ENCODE measurements at regions not wholly inside any gene's neighbourhood (a gene's known extent, or its start where the extent isn't known, plus 50 kb on each side); places are given as distances from the start of the nearest gene placed in this dataset.

DNA sequence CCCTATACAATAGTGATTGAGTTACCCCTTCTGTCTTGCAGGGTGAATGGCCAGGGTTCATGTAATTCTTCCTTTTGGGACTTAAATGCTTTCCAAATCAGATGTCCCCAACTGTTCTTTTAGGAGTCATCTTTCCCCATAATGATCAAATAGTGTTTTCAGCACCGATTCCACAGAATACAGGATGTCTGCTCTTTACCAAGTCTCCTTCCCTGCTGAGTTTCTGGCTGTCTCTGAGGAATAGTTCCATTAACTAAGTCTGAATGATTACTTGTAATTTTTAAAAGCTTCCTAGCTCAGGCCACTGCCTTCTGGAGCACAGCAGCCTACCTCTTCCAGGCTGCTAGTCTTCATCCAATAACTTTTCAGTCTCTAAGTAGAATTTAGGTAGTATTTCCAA, 630.7 kb upstream of the ZNF608 start:
- Mint-ChIP-seq H3K27me3 (no peaks in the 10 kb centered on the region), H3K9me3 (peaks cover 2% of the 10 kb centered on the region), H3K36me3 (ENCODE audit: low read depth) (no peaks in the 10 kb centered on the region), H3K4me3 (no peak overlapping the region), H3K4me1 (ENCODE audit: low read depth) (no peaks in the 10 kb centered on the region), H3K27ac (no peak overlapping the region)
- Histone ChIP-seq H3K4me1 (ENCODE audit: insufficient read depth, low read length) (no peaks in the 10 kb centered on the region), H3K4me3 (ENCODE audit: low read length) (no peak overlapping the region), H3K9me3 (ENCODE audit: control insufficient read depth in 1 of 2, insufficient read depth in 1 of 2, low read length in 2 of 2) (peaks cover 0 to 6% of the 10 kb centered on the region in 2 experiments), H3K27ac (ENCODE audit: low read depth in 1 of 2, low read length in 2 of 2) (no peak overlapping the region), H3K27me3 (ENCODE audit: control insufficient read depth in 1 of 2, insufficient read depth in 2 of 2, low read length in 2 of 2) (no peaks in the 10 kb centered on the region), H3K36me3 (ENCODE audit: insufficient read depth, low read length) (no peaks in the 10 kb centered on the region)
- DNase-seq (no peak), ATAC-seq (ENCODE audit: poor library complexity) (no peak)
- POLR2A ChIA-PET = no interaction called here
- intact Hi-C loops (cut with DNase I, micrococcal nuclease) = no loop called here
- TF ChIP-seq, protein P1, sequence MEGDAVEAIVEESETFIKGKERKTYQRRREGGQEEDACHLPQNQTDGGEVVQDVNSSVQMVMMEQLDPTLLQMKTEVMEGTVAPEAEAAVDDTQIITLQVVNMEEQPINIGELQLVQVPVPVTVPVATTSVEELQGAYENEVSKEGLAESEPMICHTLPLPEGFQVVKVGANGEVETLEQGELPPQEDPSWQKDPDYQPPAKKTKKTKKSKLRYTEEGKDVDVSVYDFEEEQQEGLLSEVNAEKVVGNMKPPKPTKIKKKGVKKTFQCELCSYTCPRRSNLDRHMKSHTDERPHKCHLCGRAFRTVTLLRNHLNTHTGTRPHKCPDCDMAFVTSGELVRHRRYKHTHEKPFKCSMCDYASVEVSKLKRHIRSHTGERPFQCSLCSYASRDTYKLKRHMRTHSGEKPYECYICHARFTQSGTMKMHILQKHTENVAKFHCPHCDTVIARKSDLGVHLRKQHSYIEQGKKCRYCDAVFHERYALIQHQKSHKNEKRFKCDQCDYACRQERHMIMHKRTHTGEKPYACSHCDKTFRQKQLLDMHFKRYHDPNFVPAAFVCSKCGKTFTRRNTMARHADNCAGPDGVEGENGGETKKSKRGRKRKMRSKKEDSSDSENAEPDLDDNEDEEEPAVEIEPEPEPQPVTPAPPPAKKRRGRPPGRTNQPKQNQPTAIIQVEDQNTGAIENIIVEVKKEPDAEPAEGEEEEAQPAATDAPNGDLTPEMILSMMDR (IDR thresholded peaks at IDR 0.05) = no peak
- CTCF ChIA-PET = no interaction called here

DNA sequence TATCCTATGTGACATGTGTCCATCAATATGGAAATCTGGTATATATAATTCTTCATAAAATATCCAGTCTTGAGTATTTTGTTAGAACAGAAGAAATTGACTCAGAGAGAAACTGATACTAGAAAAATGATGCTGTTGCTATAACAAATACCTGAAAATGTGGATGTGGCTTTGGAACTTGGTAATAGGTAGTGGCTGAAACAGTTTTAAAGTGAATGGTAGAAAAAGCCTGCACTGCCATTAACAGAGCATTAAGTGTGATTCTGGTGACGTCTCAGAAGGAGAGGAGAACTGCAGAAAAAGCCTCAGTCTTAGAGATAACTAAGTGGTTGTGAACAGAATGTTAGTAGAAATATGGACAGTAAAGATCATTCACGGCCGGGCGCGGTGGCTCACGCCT, 634.9 kb upstream of the ZNF608 start:
- Histone ChIP-seq H3K4me1 (ENCODE audit: insufficient read depth, low read length) (no peaks in the 10 kb centered on the region), H3K27ac (ENCODE audit: low read depth in 1 of 2, low read length in 2 of 2) (no peak overlapping the region), H3K4me3 (ENCODE audit: low read length) (no peak overlapping the region), H3K27me3 (ENCODE audit: control insufficient read depth in 1 of 2, insufficient read depth in 2 of 2, low read length in 2 of 2) (no peaks in the 10 kb centered on the region), H3K9me3 (ENCODE audit: control insufficient read depth in 1 of 2, insufficient read depth in 1 of 2, low read length in 2 of 2) (peaks cover 0 to 8% of the 10 kb centered on the region in 2 experiments), H3K36me3 (ENCODE audit: insufficient read depth, low read length) (no peaks in the 10 kb centered on the region)
- ATAC-seq (ENCODE audit: poor library complexity) (no peak), DNase-seq (no peak)
- H3K27me3 Mint-ChIP-seq = no peaks in the 10 kb centered on the region
- CTCF ChIA-PET = no interaction called here
- TF ChIP-seq, protein P1 (IDR thresholded peaks at IDR 0.05) = no peak
- POLR2A ChIA-PET = no interaction called here
- H3K36me3 Mint-ChIP-seq (ENCODE audit: low read depth) = no peaks in the 10 kb centered on the region
- peaks cover 2% of the 10 kb centered on the region for H3K9me3 Mint-ChIP-seq
- H3K4me3 Mint-ChIP-seq = no peak overlapping the region
- no peak overlapping the region for H3K27ac Mint-ChIP-seq
- intact Hi-C loops (cut with DNase I, micrococcal nuclease) = no loop called here
- no peaks in the 10 kb centered on the region for H3K4me1 Mint-ChIP-seq (ENCODE audit: low read depth)

DNA sequence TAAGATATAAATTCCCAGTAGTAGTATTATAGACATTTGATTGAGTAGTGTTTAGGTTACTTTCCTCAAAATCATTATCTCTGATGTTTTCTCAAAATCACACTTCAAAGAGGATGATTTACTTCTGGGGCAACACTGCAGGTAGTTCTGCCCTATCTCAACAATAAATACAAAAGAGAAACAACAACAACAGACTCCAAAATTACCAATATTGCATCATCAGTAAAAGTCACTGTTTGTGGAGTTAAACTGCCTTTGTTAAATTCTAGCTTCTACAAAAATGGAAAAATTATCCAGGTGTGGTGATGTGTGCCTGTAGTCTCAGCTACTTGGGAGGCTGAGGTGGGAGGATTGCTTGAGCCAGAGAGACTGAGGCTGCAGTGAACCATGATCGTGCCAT, 637.6 kb upstream of the ZNF608 start:
- H3K4me3 Mint-ChIP-seq = no peak overlapping the region
- no peaks in the 10 kb centered on the region for H3K4me1 ChIP-seq (ENCODE audit: insufficient read depth, low read length)
- ChIA-PET POLR2A (no interaction called here), CTCF (no interaction called here)
- DNase-seq = no peak
- H3K4me3 ChIP-seq (ENCODE audit: low read length) = no peak overlapping the region
- H3K27me3 Mint-ChIP-seq = no peaks in the 10 kb centered on the region
- TF ChIP-seq, protein P1 (IDR thresholded peaks at IDR 0.05) = no peak
- peaks cover 0 to 7% of the 10 kb centered on the region in 2 experiments for H3K9me3 ChIP-seq (ENCODE audit: control insufficient read depth in 1 of 2, insufficient read depth in 1 of 2, low read length in 2 of 2)
- H3K36me3 Mint-ChIP-seq (ENCODE audit: low read depth) = no peaks in the 10 kb centered on the region
- no peak overlapping the region for H3K27ac Mint-ChIP-seq
- no peak for ATAC-seq (ENCODE audit: poor library complexity)
- intact Hi-C loops (cut with DNase I, micrococcal nuclease) = no loop called here
- no peaks in the 10 kb centered on the region for H3K4me1 Mint-ChIP-seq (ENCODE audit: low read depth)
- peaks cover 2% of the 10 kb centered on the region for H3K9me3 Mint-ChIP-seq
- no peaks in the 10 kb centered on the region for H3K36me3 ChIP-seq (ENCODE audit: insufficient read depth, low read length)
- H3K27me3 ChIP-seq (ENCODE audit: control insufficient read depth in 1 of 2, insufficient read depth in 2 of 2, low read length in 2 of 2) = no peaks in the 10 kb centered on the region
- H3K27ac ChIP-seq (ENCODE audit: low read depth in 1 of 2, low read length in 2 of 2) = no peak overlapping the region

Data from CD4-positive, alpha-beta T cell (primary cell).